GM12874 (cell line): ENCODE measurements at regions not wholly inside any gene's neighbourhood (a gene's known extent, or its start where the extent isn't known, plus 50 kb on each side); places are given as distances from the start of the nearest gene placed in this dataset.

Experiments used
- CTCF ChIP-seq: IDR thresholded peaks from 2 replicates; pipeline ENCODE4 v1.5.1; 2011; ENCODE audit warnings: low read depth, mild to moderate bottlenecking, control low read depth, low read length, moderate library complexity; ENCODE audit not compliant: insufficient read depth

DNA sequence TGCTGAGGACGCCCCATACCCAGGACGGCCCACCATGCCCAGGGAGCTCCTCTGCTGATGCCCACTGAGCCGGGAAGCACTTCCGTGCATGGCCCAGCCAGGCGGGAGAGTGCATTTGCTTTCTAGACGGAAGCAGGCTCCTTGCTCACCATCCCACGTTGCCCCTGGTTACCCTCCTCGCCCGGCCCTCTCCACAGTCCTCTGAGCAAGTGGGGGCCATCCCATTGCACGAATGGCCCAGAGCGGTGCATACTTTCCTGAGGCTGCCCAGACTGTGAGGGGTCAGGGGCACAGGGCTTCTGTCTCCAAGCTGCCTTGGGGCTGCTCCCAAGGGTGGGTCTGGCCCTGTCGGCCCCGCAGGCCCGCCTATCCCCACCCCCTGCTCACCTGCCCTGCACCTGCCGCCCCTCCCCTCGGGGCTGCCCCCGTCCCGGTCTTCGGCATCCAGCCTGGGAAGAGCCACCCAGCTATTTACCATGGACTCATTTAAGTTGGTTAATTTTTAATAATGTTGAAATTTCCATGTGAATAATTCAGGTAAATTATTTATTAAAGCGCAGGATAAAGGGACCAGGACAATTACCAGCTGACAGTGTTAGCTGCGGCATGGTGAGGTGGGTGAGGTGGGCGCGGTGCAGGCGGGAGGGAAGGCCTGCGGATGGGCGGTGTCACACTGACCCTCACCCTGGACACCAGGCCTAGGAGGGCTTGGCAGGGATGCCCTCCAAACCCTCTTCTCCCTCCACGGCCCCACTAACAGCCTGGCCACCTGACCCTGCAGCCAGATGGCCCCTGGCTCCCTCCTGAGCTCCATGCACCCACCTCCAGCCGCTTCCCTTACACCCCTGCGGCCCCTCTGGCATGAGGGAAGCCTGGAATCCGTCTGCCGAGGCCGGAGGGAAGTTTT is 104.4 kb downstream of the MICALL2 start:
- TF ChIP-seq CTCF = no peak

DNA sequence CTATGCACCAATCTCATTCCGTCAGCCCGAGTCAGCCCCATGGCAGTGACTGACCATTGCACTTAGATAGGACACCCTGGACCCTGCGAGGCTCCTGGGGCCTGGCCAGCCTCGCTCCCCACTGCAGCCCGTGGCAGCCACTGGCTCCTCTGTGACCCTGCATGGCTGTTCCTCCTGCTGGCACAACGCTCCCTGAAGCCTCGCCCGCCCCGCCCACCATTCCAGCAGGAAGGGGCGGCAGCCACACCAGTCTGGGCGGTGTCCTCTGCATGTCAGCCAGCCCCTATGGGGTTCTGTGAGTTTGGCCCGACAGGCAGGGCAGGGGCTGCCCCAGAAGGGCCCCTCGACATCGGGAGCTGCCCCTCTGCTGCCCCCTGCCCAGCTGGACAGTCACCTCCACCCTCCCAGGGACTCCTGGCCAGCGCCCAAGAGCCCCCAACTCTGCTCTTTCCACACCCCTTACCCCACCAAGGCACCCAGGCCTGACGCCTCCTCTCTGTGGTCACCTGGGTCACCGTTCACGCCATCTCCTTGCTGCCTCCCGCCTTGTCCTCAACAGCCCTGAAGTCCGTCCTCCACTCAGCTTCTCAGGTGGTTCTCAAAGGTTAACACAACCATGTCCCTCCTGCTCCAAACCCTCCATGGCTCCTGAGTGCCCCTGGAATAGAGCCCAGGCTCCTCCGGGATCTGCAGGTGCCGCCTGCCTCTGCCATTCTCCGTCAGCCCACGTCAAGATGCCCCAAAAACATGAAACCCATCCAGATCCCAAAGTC is 103.5 kb downstream of the MICALL2 start:
- no peak for TF ChIP-seq CTCF

DNA sequence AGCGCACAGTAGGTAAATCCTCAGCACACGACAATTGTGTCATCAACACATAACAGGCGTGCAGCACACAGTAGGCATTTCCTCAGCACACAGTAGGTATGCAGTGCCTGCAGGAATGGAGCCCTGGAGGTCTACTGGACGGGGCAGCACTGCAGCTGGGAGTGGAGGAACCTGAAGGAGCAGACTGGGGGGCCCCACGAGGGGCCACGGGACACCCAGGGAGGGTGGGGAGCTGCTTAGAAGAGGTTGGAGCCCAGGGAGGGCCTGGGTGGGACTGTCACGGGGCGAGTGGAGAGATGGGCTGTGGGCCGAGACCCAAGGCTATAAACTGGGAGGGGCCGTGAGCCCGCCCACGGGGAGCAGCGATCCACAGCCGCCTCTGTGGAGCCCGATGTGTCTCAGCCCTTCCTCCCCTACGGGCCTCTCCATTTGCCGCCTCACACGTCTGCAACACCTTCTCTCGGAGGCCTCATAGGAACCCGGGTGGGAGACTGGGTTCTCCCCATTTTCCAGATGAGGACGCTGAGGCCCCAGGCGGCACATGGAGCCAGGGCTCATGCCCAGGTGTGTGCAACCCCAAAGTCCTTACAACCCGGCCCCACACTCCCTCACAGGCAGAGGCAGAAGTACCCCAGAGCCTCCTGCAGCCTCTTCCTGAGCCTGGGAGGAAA is 101.5 kb downstream of the MICALL2 start:
- no peak for TF ChIP-seq CTCF

DNA sequence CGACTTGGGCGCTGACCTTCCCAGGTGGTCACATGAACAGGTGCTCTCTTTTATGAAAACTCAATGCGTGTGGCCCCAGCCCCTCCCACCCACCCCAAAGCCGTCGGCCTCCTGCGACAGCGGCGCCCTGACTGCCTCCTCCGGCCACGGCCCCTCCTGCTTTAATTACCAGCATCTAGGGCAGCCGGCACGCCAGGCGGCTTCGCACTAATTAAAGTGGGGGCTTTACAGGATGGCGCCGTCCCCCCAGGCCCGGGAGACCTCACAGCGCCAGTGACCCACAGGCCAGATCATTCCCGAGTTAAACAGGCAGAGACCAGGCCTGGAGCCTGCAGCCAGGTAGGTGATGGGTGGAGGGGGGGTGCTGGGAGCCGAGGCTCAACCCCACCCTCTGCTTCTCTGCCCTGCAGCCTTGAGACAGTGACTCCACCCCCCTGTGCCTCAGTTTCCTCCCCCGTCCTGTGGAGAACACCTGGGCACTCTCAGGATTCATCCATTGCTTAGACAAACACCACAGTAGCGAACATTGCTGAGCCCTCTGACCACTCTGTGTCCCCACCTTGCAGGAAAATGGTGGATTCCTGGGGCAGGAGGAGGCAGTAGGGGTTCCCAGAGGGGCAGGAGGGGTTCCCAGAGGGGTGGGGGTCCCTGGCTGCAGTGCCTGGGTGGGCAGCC is 100.8 kb downstream of the MICALL2 start:
- TF ChIP-seq CTCF = no peak

GRCh38 chr7:1359051-1359400 is 100.2 kb downstream of the MICALL2 start:
- no peak for TF ChIP-seq CTCF

- TF ChIP-seq CTCF = no peak
Observed at GRCh38 chr7:1359681-1360485, 99.4 kb downstream of the MICALL2 start.
